Caco-2 (cell line): ENCODE measurements at regions not wholly inside any gene's neighbourhood (a gene's known extent, or its start where the extent isn't known, plus 50 kb on each side); places are given as distances from the start of the nearest gene placed in this dataset.

ENCODE experiments used
- BruUV-seq: library from RNA; stranded (reverse); fragments of 400-500 nt; replicated peaks from 2 replicates; lab custom pipeline; 2021; lab: Mats Ljungman, UMichigan
- CTCF ChIA-PET: fragments of 300-600 bp; sonication (Branson Sonifier 250); formaldehyde crosslinking; loops from one replicate; lab custom pipeline; 2022; ENCODE audit warnings: antibody characterized with exemption; lab: Charles Lee
- POLR2A ChIA-PET: fragments of 300-600 bp; sonication (Branson Sonifier 250); formaldehyde crosslinking; loops from one replicate; lab custom pipeline; 2022; ENCODE audit warnings: antibody characterized with exemption; lab: Charles Lee
- DNase-seq, 2 experiments: peaks; one replicate each; pipeline versions ENCODE4 v3.0.0 to v3.0.0-alpha.2; 2020 to 2022
- H3K27me3 ChIP-seq: replicated peaks from 2 replicates; pipeline ENCODE4 v1.6.0; 2011; ENCODE audit warnings: low read length; ENCODE audit not compliant: control insufficient read depth, insufficient read depth
- H3K36me3 ChIP-seq: 2 replicates; pipeline ENCODE4 v1.5.1; 2011; ENCODE audit warnings: low read length; ENCODE audit not compliant: control insufficient read depth, insufficient read depth
- H3K4me1 ChIP-seq: fragments of 250-450 bp; sonication (Bioruptor Pico); 2 replicates; pipeline ENCODE4 v1.5.1; 2020; ENCODE audit warnings: mild to moderate bottlenecking
- H3K4me3 ChIP-seq: 2 replicates; pipeline ENCODE4 v1.5.1; 2011; ENCODE audit warnings: low read depth, mild to moderate bottlenecking, control low read depth, low read length
- H3K9me3 ChIP-seq: fragments of 250-450 bp; sonication (Bioruptor Pico); 2 replicates; pipeline ENCODE4 v1.5.1; 2020; ENCODE audit warnings: mild to moderate bottlenecking, moderate library complexity
- H3K27ac Mint-ChIP-seq: one replicate; pipeline ENCODE4 v1.8.0; 2022; ENCODE audit warnings: mixed read lengths; ENCODE audit not compliant: unreplicated experiment
- H3K27me3 Mint-ChIP-seq: one replicate; pipeline ENCODE4 v1.8.0; 2022; ENCODE audit warnings: mixed read lengths; ENCODE audit not compliant: insufficient read depth, unreplicated experiment
- H3K36me3 Mint-ChIP-seq: one replicate; pipeline ENCODE4 v1.8.0; 2022; ENCODE audit warnings: mild to moderate bottlenecking, mixed read lengths; ENCODE audit not compliant: insufficient read depth, unreplicated experiment
- H3K4me1 Mint-ChIP-seq: one replicate; pipeline ENCODE4 v1.8.0; 2022; ENCODE audit warnings: low read depth, mixed read lengths; ENCODE audit not compliant: unreplicated experiment
- H3K4me3 Mint-ChIP-seq: one replicate; pipeline ENCODE4 v1.8.0; 2022; ENCODE audit warnings: mild to moderate bottlenecking, moderate library complexity, mixed read lengths; ENCODE audit not compliant: unreplicated experiment
- H3K9me3 Mint-ChIP-seq: one replicate; pipeline ENCODE4 v1.8.0; 2022; ENCODE audit warnings: mixed read lengths; ENCODE audit not compliant: unreplicated experiment
- intact Hi-C: fragments of 100-400 bp; cut with micrococcal nuclease; formaldehyde crosslinking; loops from one replicate; pipeline ENCODE4 v1.10.0; 2022; ENCODE audit not compliant: unreplicated experiment
- TF ChIP-seq, protein P1 (sequence below), 2 experiments: fragments of 200-600 bp in 1 of 2; IDR thresholded peaks; 1 replicate in 1 of 2; 2 replicates in 1 of 2; pipeline versions ENCODE4 v1.5.1 to v1.8.0; 2011 to 2022; ENCODE audit warnings: antibody characterized with exemption in 1 of 2, control low read depth in 1 of 2, inconsistent platforms in 1 of 2, low read depth in 1 of 2, low read length in 1 of 2, mild to moderate bottlenecking in 1 of 2, moderate library complexity in 1 of 2; ENCODE audit not compliant: insufficient read depth in 1 of 2, severe bottlenecking in 1 of 2, unreplicated experiment in 1 of 2

DNA sequence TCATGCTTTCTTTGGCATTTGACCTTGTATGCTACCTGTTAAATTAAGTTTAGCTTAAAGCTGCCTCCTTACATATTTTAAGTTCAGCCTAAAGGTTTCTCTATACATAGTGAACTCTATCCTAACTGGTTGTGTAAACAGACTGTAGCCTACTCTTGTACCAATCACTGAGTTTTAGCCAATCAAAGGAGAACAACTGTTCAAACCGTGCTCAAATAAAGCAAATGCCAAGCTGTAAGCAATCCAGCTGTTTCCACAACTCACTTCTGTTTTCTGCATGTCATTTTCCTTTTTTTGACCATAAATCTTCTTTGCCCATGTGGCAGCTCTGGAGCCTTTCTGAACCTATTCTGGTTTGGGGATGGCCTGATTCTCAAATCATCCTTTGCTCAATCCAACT is 1603.8 kb upstream of the ACVR2A start:
- no peaks in the 10 kb centered on the region for H3K36me3 ChIP-seq
- Mint-ChIP-seq H3K27me3 (peaks cover 3% of the 10 kb centered on the region), H3K27ac (no peak overlapping the region), H3K4me3 (no peak overlapping the region), H3K4me1 (no peaks in the 10 kb centered on the region), H3K36me3 (no peaks in the 10 kb centered on the region), H3K9me3 (no peaks in the 10 kb centered on the region)
- no peaks in the 10 kb centered on the region for H3K4me1 ChIP-seq
- POLR2A ChIA-PET, result no interaction called here
- TF ChIP-seq, protein P1, sequence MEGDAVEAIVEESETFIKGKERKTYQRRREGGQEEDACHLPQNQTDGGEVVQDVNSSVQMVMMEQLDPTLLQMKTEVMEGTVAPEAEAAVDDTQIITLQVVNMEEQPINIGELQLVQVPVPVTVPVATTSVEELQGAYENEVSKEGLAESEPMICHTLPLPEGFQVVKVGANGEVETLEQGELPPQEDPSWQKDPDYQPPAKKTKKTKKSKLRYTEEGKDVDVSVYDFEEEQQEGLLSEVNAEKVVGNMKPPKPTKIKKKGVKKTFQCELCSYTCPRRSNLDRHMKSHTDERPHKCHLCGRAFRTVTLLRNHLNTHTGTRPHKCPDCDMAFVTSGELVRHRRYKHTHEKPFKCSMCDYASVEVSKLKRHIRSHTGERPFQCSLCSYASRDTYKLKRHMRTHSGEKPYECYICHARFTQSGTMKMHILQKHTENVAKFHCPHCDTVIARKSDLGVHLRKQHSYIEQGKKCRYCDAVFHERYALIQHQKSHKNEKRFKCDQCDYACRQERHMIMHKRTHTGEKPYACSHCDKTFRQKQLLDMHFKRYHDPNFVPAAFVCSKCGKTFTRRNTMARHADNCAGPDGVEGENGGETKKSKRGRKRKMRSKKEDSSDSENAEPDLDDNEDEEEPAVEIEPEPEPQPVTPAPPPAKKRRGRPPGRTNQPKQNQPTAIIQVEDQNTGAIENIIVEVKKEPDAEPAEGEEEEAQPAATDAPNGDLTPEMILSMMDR (IDR thresholded peaks at IDR 0.05; ENCODE audit: insufficient read depth in 1 of 2, low read depth in 1 of 2, low read length in 1 of 2, severe bottlenecking in 1 of 2, unreplicated experiment in 1 of 2), result no peak
- DNase-seq, result no peak
- no peaks in the 10 kb centered on the region for H3K27me3 ChIP-seq
- H3K4me3 ChIP-seq, result no peak overlapping the region
- no TSS peak for BruUV-seq
- intact Hi-C loops, result no loop called here
- CTCF ChIA-PET, result no interaction called here
- H3K9me3 ChIP-seq, result no peaks in the 10 kb centered on the region

GRCh38 chr2:146240391-146240790 is 1604.4 kb upstream of the ACVR2A start:
- Mint-ChIP-seq H3K9me3 (no peaks in the 10 kb centered on the region), H3K36me3 (no peaks in the 10 kb centered on the region), H3K27ac (no peak overlapping the region), H3K4me1 (no peaks in the 10 kb centered on the region), H3K27me3 (peaks cover 3% of the 10 kb centered on the region), H3K4me3 (no peak overlapping the region)
- TF ChIP-seq, protein P1 (IDR thresholded peaks at IDR 0.05; ENCODE audit: insufficient read depth in 1 of 2, low read depth in 1 of 2, low read length in 1 of 2, severe bottlenecking in 1 of 2, unreplicated experiment in 1 of 2), result no peak
- H3K4me1 ChIP-seq, result no peaks in the 10 kb centered on the region
- no TSS peak for BruUV-seq
- no peak overlapping the region for H3K4me3 ChIP-seq
- no peaks in the 10 kb centered on the region for H3K9me3 ChIP-seq
- ChIA-PET POLR2A (no interaction called here), CTCF (no interaction called here)
- no peak for DNase-seq
- intact Hi-C loops, result no loop called here
- no peaks in the 10 kb centered on the region for H3K36me3 ChIP-seq
- H3K27me3 ChIP-seq, result no peaks in the 10 kb centered on the region

DNA sequence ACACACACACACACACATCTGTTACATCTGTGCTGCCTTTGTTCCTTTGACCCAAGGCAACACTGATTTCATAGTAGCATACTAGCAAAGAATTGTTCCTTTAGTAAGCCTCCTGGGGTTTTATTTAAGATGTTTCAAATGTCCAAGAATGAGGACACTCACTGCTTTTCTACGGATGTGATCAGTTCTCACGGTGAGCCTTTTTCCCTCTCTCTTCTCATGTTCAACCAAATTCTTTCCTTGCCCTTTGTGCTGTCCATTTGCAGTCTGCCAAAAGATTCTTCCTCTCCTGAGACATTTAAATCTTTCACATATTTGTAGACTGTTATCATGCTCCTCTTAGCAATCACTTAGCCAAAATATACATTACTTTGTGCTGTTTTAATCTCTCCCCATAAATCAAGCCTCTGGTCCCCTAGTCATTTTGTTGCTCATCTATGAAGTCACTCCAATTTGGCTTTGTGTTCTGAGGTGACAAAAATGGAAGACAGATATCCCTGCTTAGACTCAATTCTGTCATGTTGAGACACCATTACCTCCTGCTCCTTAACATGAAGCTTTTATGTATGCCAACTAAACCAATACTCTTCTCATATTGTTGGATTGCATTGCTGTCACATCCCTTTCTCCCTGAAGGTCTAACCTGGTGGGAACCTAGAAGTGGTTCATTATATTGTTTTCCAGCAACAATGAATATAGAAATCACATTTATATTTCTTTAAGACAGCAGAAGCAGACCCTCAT is 1605.3 kb upstream of the ACVR2A start:
- BruUV-seq, result no TSS peak
- no peaks in the 10 kb centered on the region for H3K9me3 ChIP-seq
- no peaks in the 10 kb centered on the region for H3K4me1 Mint-ChIP-seq
- POLR2A ChIA-PET, result no interaction called here
- no peaks in the 10 kb centered on the region for H3K9me3 Mint-ChIP-seq
- no peak overlapping the region for H3K27ac Mint-ChIP-seq
- no peak overlapping the region for H3K4me3 ChIP-seq
- TF ChIP-seq, protein P1 (IDR thresholded peaks at IDR 0.05; ENCODE audit: insufficient read depth in 1 of 2, low read depth in 1 of 2, low read length in 1 of 2, severe bottlenecking in 1 of 2, unreplicated experiment in 1 of 2), result no peak
- intact Hi-C loops, result no loop called here
- peaks cover 3% of the 10 kb centered on the region for H3K27me3 Mint-ChIP-seq
- CTCF ChIA-PET, result no interaction called here
- no peak overlapping the region for H3K4me3 Mint-ChIP-seq
- H3K27me3 ChIP-seq, result no peaks in the 10 kb centered on the region
- H3K36me3 ChIP-seq, result no peaks in the 10 kb centered on the region
- H3K36me3 Mint-ChIP-seq, result no peaks in the 10 kb centered on the region
- H3K4me1 ChIP-seq, result no peaks in the 10 kb centered on the region
- DNase-seq, result no peak
